ENCODE measurements at regions not wholly inside any gene's neighbourhood (a gene's known extent, or its start where the extent isn't known, plus 50 kb on each side); places are given as distances from the start of the nearest gene placed in this dataset.

GRCh38 chr9:18357321-18357720, 116.6 kb upstream of the ADAMTSL1 start:
- TF ChIP-seq BHLHE40 (IDR thresholded peaks at IDR 0.05; ENCODE audit: borderline replicate concordance in 1 of 2, low read depth in 2 of 2, low read length in 1 of 2): no peak
- TF ChIP-seq E2F4 (IDR thresholded peaks at IDR 0.05; ENCODE audit: low read depth, low read length): no peak
- TF ChIP-seq CTCF (IDR thresholded peaks at IDR 0.05 in 2 of 3, conservative IDR thresholded peaks at IDR 0.05 in 1 of 3; ENCODE audit: control insufficient read depth in 2 of 3, extremely low read depth in 1 of 3, insufficient read depth in 1 of 3, low read depth in 3 of 3, low read length in 3 of 3): no peak
- no peak for TF ChIP-seq MAX (IDR thresholded peaks at IDR 0.05; ENCODE audit: low read depth, low read length)
